ENCODE measurements at regions not wholly inside any gene's neighbourhood (a gene's known extent, or its start where the extent isn't known, plus 50 kb on each side); places are given as distances from the start of the nearest gene placed in this dataset.

GRCh38 chr7:41529831-41530230, 173.1 kb downstream of the INHBA start:
- Histone ChIP-seq H3K4me3 (no peak overlapping the region), H3K9me3 (no peaks in the 10 kb centered on the region), H3K36me3 (no peaks in the 10 kb centered on the region), H3K27ac (no peak overlapping the region), H3K4me1 (ENCODE audit: insufficient read depth) (no peaks in the 10 kb centered on the region), H3K27me3 (no peaks in the 10 kb centered on the region)
- DNase-seq = no peak
- TF ChIP-seq CTCF (IDR thresholded peaks at IDR 0.05) (no peak), POLR2A (IDR thresholded peaks at IDR 0.05) (no peak), EP300 (IDR thresholded peaks at IDR 0.05) (no peak)
- intact Hi-C loops (cut with DNase I) = no loop called here
- WGBS, 3 donors = 90 to 93% (median 92%) methylated on average over 6 of the region's 6 CpGs

GRCh38 chr7:41524876-41525275, 178.0 kb downstream of the INHBA start:
- DNase-seq = no peak
- Histone ChIP-seq H3K36me3 (no peaks in the 10 kb centered on the region), H3K4me3 (no peak overlapping the region), H3K27me3 (no peaks in the 10 kb centered on the region), H3K4me1 (ENCODE audit: insufficient read depth) (no peaks in the 10 kb centered on the region), H3K9me3 (no peaks in the 10 kb centered on the region), H3K27ac (no peak overlapping the region)
- TF ChIP-seq POLR2A (IDR thresholded peaks at IDR 0.05) = no peak
- no peak for TF ChIP-seq CTCF (IDR thresholded peaks at IDR 0.05)
- no peak for TF ChIP-seq EP300 (IDR thresholded peaks at IDR 0.05)
- intact Hi-C loops (cut with DNase I) = no loop called here
- WGBS, 3 donors = 22 to 36% (median 22%) methylated on average over 4 of the region's 4 CpGs

GRCh38 chr7:41520445-41520844, 182.4 kb downstream of the INHBA start:
- Histone ChIP-seq H3K4me3 (no peak overlapping the region), H3K27ac (no peak overlapping the region), H3K27me3 (no peaks in the 10 kb centered on the region), H3K9me3 (peaks cover 0 to 3% of the 10 kb centered on the region in 2 donors), H3K36me3 (no peaks in the 10 kb centered on the region), H3K4me1 (ENCODE audit: insufficient read depth) (no peaks in the 10 kb centered on the region)
- 92 to 95% (median 94%) methylated on average over 7 of the region's 7 CpGs for WGBS, 3 donors
- TF ChIP-seq POLR2A (IDR thresholded peaks at IDR 0.05) (no peak), CTCF (IDR thresholded peaks at IDR 0.05) (no peak), EP300 (IDR thresholded peaks at IDR 0.05) (no peak)
- no peak for DNase-seq
- intact Hi-C loops (cut with DNase I) = no loop called here

- WGBS, 3 donors = 84 to 91% (median 86%) methylated on average over 2 of the region's 2 CpGs
- H3K36me3 ChIP-seq = no peaks in the 10 kb centered on the region
- intact Hi-C loops (cut with DNase I) = no loop called here
- TF ChIP-seq POLR2A (IDR thresholded peaks at IDR 0.05) (no peak), CTCF (IDR thresholded peaks at IDR 0.05) (no peak), EP300 (IDR thresholded peaks at IDR 0.05) (no peak)
- no peaks in the 10 kb centered on the region for H3K27me3 ChIP-seq
- no peak overlapping the region for H3K4me3 ChIP-seq
- H3K9me3 ChIP-seq = peaks cover 0 to 3% of the 10 kb centered on the region in 2 donors
- DNase-seq = no peak
- H3K4me1 ChIP-seq (ENCODE audit: insufficient read depth) = no peaks in the 10 kb centered on the region
- no peak overlapping the region for H3K27ac ChIP-seq
Measured at GRCh38 chr7:41517771-41518170, 185.1 kb downstream of the INHBA start.

GRCh38 chr7:41508755-41509154, 194.1 kb downstream of the INHBA start:
- no peak overlapping the region for H3K4me3 ChIP-seq
- 79 to 83% (median 80%) methylated on average over 4 of the region's 4 CpGs for WGBS, 3 donors
- no peaks in the 10 kb centered on the region for H3K27me3 ChIP-seq
- no peaks in the 10 kb centered on the region for H3K9me3 ChIP-seq
- H3K36me3 ChIP-seq = no peaks in the 10 kb centered on the region
- TF ChIP-seq POLR2A (IDR thresholded peaks at IDR 0.05) = no peak
- TF ChIP-seq CTCF (IDR thresholded peaks at IDR 0.05) = no peak
- no peak for TF ChIP-seq EP300 (IDR thresholded peaks at IDR 0.05)
- peaks cover 3% of the 10 kb centered on the region for H3K4me1 ChIP-seq (ENCODE audit: insufficient read depth)
- DNase-seq = no peak
- intact Hi-C loops (cut with DNase I) = no loop called here
- H3K27ac ChIP-seq = no peak overlapping the region
